HG03095 (cell line): ENCODE measurements at regions not wholly inside any gene's neighbourhood (a gene's known extent, or its start where the extent isn't known, plus 50 kb on each side); places are given as distances from the start of the nearest gene placed in this dataset.

Experiments
- ATAC-seq: cut with Tn5 transposase; IDR thresholded peaks from one replicate; pipeline ENCODE4 v1.9.1; 2021; ENCODE audit warnings: moderate library complexity; ENCODE audit not compliant: unreplicated experiment

GRCh38 chr1:57835620-57836019 is 411.8 kb upstream of the DAB1 start:
- no peak for ATAC-seq

- no peak for ATAC-seq
These were observed 409.4 kb upstream of the DAB1 start for GRCh38 chr1:57833296-57833695.

GRCh38 chr1:57832612-57833011 is 408.8 kb upstream of the DAB1 start:
- no peak for ATAC-seq

GRCh38 chr1:57831624-57832023 is 407.8 kb upstream of the DAB1 start:
- no peak for ATAC-seq

- no peak for ATAC-seq
These were observed 402.7 kb upstream of the DAB1 start for GRCh38 chr1:57826535-57826934.

GRCh38 chr1:57824535-57824934 is 400.7 kb upstream of the DAB1 start:
- no peak for ATAC-seq

GRCh38 chr1:57820356-57821095 is 396.7 kb upstream of the DAB1 start:
- no peak for ATAC-seq

GRCh38 chr1:57819893-57820292 is 396.0 kb upstream of the DAB1 start:
- ATAC-seq = no peak

- no peak for ATAC-seq
These were observed 379.7 kb upstream of the DAB1 start for GRCh38 chr1:57803586-57803985.

GRCh38 chr1:57800376-57800775 is 376.5 kb upstream of the DAB1 start:
- ATAC-seq = no peak

- ATAC-seq = no peak
These were observed 375.7 kb upstream of the DAB1 start for GRCh38 chr1:57799490-57800115.

GRCh38 chr1:57798543-57798942 is 374.7 kb upstream of the DAB1 start:
- ATAC-seq = no peak

- ATAC-seq = no peak
These were observed 373.2 kb upstream of the DAB1 start for GRCh38 chr1:57797084-57797483.

GRCh38 chr1:57796616-57797015 is 372.8 kb upstream of the DAB1 start:
- no peak for ATAC-seq

- no peak for ATAC-seq
These were observed 372.0 kb upstream of the DAB1 start for GRCh38 chr1:57795886-57796285.

- no peak for ATAC-seq
These were observed 370.2 kb upstream of the DAB1 start for GRCh38 chr1:57794078-57794477.

GRCh38 chr1:57791497-57791896 is 367.6 kb upstream of the DAB1 start:
- no peak for ATAC-seq

- ATAC-seq = no peak
These were observed 366.1 kb upstream of the DAB1 start for GRCh38 chr1:57789936-57790335.

- no peak for ATAC-seq
These were observed 364.5 kb upstream of the DAB1 start for GRCh38 chr1:57788313-57788712.

GRCh38 chr1:57784356-57784755 is 360.5 kb upstream of the DAB1 start:
- ATAC-seq = no peak

GRCh38 chr1:57782357-57782756 is 358.5 kb upstream of the DAB1 start:
- ATAC-seq = no peak

GRCh38 chr1:57772580-57773195 is 348.8 kb upstream of the DAB1 start:
- ATAC-seq = no peak
